GM21360 (cell line): ENCODE measurements at regions not wholly inside any gene's neighbourhood (a gene's known extent, or its start where the extent isn't known, plus 50 kb on each side); places are given as distances from the start of the nearest gene placed in this dataset.
"Not testable (repeated sequence)": the region's sequence is repeated elsewhere in the genome, so short reads cannot be mapped to it uniquely, and the experiment has no call there.

Experiments used
- ATAC-seq: cut with Tn5 transposase; IDR thresholded peaks from one replicate; pipeline ENCODE4 v1.9.1; 2021; ENCODE audit warnings: mild to moderate bottlenecking, moderate library complexity; ENCODE audit not compliant: unreplicated experiment

DNA sequence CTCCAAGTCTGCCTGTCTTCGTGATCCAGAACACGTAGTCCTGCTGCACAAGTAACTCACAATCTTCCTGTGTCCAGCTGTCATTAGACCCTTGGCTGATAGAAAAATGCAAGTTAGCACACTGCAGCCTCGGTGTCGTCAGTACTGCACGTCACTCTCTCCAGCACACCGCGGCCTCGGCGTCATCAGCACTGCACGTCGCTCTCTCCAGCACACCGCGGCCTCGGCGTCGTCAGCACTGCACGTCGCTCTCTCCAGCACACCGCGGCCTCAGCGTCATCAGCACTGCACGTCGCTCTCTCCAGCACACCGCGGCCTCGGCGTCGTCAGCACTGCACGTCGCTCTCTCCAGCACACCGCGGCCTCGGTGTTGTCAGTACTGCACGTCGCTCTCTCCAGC lies 160.0 kb downstream of the FOXL1 start:
- ATAC-seq: not testable (repeated sequence)

DNA sequence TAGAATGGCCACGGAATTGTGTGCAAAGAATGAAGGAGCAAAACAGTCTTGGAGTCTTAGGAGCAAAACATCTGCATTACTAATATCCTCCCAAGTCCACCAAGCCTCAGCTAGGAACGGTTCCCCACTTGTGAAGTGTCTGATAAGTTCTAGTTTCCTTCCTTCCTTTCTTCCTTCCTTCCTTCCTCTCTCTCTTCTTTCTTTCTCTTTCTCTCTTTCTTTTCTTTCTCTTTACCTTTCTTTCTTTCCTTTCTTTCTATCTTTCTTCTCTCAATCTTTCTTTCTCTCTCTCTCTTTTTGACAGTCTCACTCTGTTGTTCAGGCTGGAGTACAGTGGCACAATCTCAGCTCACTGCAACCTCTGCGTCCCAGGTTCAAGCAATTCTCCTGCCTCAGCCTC lies 160.8 kb downstream of the FOXL1 start:
- ATAC-seq: no peak

DNA sequence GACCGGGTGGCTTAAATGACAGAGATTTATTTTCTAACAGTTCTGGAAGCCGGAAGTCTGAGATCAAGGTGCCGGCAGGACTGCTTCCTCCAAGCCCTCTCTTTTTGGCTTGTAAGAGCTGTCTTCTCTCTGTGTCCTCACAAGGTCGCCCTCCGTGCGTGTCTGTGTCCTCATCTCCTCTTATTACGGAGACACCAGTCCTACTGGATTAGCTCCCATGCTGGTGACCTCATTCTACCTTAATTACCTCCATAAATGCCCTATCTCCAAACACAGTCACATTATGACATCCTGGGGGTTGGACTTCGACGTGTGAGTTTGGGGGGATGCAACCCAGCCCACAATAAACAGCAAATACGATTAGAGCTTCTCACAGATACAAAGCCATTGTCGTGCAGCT lies 161.5 kb downstream of the FOXL1 start:
- ATAC-seq: no peak

DNA sequence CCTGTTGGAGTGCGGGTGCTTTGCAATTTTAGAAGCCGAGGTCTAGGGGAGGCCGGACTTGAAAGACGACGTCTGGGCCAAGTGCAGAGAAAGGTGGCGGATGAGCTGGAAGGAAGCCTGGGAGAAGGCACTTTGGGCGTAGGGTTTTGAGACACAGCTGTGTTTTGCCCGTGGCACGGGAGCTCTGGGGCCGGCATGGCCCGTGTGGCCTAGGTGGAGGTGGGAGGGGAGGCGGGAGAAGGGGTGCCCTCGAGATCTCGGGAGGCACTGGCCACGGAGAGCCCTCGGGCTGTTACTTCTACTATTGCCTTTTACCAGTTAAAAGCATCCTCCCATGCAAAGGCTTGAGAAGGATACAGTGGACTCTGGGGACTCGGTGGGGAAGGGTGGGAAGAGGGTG lies 161.9 kb downstream of the FOXL1 start:
- no peak for ATAC-seq

DNA sequence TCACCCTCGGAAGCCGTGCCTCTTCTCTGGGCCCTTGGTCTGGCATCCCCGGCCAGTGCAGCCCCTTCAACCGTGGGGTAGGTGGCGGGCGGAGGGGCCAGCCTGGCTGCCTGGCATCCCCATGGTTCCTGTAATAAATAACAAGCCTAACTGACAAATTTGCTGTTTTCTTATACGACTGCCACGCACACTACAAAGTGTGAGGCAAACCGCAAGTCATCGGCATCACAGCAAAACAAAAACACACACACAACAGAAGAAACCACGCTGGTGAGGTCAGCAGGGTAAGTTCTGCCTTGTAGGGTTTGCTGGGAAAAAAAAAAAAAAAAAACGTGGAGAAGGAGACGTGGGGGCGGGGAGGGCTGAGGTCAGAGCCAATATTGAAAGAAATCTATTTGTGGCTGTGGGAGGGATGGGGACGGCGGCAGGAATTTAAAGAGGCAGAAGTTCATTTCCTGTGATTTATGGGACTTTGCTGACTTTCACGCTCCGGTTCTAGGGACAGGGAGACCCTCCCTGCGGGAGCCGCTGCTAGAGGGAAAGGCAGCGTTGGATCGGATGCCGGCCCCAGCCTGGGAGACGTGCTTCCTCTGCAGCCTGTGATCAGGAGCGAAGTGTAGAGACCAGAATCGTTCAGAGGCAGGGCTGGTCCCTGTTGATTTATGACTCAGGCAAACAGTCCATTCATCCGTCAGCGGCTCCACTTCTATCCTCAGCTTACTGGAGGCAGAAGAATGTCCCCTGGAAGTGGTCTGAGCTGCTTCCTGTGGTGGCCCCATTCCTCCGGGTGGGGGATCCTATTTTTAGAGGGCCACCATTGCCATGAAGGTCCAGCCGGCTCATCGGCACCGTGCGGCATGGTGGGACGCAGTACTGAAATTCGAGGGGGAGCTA lies 162.8 kb downstream of the FOXL1 start:
- no peak for ATAC-seq

DNA sequence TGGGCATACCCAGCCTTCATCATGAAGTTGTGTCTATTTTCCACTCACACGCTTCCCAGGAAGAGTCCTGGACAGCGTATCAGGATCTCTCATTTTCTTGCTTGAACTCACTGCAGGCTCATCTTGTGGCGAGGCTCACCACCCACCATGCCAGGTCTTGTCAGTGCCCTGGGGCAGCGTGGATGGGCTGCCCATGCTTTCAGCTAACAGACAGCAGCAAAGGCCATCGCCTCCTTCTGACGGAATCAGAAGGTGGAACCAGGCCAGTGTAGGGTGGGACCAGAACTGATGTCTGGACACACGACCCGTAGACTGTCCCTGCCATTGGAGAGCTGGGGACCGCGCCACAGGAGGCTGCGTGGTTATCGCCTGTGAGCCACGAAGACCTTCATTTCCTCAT lies 169.4 kb downstream of the FOXL1 start:
- no peak for ATAC-seq

DNA sequence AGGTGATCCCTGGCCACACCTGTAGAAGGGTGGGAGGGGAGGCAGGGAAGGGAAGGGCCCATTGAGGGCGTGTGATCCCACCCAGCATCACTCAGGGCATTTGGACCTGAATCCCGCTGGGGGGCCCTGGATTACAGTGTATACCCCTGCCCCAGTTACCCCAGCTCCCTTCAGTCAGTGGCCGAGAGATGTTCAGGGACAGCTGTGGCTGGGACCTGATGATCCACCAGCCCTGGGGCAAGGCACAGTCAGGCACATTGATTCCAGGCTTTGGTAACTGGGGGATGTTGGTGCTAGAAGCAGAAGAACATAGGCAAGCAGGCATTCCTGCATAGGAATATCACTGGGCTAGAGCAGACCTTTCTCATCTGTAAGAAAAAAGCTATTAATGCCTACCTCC lies 170.3 kb downstream of the FOXL1 start:
- no peak for ATAC-seq

DNA sequence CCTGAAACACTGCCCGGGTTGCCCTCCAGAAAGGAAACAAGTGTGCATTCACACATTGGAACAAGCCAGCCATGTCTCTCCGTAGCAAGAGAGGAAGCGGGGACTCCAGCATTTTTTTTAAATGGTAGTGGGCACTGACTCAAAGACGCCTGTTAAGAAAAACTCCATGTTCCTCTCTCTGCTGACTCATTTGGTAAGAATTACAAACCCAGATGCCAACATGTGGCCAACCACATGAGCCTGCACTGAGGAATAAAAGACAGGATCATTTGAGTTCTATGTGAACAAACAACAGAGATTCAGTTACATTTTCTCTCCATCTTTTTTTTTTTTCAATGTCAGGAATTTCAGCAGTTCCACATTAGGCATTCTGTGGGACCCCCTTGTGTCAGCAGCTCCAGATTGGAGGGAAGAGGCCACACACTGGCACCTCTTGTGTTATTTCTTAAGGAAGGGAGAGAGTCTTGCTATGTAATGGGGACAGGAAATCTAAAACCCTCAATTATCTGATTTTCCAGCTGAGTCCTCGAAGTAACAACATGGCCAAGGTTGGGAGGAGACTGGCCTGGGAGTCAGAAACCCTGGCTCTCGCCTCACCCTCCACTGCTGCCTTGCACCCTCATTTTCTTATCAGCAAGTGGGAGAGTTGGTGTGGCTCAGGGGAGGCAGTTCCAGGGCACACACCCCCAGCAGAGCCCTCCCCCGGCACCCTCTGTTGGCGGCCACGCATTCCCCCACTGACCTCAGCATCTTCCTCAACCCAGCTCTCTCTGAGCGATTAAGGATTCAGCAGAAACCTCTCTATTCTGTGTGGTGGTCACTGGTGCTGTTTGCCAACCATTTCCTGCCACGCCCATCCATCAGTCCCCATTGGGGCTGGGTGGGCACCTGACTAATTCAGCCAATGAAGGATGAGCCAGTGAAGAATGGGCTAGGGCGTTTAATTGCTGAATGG lies 173.0 kb downstream of the FOXL1 start:
- no peak for ATAC-seq

DNA sequence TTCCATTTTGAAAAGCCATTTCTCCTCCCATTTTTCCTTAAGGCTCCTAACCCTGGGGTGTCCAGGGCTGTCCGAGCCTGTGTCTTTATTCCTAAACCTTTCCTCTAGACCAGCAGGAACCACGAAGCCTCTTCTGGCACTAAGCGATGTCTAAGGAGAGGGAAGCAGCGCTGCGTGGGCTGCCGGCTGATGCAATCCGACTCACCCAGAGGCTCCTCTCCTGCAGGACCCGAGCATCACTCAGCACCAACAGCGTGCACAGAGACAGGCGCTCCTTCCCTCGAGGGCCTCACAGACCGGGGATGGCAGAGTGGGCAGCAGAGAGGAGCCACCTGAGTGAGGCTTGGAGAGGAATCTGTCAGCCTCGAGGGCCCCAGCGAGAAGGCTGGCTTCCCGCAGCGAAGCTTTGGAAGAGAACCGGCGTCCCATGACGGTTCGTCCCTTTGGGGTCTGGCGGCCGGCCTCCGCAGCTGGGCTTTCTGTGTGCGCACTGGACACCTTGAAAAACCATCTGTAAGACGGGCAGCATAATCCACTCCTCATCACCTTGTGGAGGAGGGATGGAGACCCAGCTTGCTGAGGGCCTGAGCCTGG lies 174.3 kb downstream of the FOXL1 start:
- no peak for ATAC-seq

DNA sequence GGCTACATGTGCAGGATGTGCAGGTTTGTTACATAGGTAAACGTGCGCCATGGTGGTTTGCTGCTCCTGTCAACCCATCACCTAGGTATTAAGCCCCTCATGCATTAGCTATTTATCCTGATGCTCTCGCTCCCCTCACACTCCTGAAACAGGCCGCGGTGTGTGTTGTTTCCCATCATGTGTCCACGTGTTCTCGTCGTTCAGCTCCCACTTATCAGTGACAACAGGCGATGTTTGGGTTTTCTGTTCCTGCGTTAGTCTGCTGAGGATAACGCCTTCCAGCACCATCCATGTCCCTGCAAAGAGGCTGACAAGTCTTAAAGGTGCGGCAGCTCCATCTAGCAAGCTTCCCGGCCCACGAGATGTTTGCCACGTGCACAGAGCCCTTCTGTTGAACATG lies 175.1 kb downstream of the FOXL1 start:
- no peak for ATAC-seq

DNA sequence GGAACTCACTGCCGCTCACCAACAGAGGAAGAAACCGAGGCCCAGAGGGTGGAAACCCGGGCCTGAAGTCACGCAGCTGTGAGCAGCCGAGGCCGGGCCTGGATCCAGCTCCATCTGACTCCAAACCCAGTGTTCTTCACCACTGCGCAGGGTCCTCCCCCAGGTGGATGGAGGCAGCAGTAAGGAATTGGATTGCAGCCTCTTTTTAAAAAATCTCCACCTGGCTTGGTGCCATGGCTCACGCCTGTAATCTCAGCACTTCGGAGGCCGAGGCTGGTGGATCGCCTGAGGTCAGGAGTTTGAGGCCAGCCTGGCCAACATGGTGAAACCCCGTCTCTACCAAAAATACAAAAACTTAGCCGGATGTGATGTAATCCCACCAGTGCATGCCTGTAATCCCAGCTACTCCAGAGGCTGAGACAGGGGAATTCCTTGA lies 177.2 kb downstream of the FOXL1 start:
- ATAC-seq: no peak

DNA sequence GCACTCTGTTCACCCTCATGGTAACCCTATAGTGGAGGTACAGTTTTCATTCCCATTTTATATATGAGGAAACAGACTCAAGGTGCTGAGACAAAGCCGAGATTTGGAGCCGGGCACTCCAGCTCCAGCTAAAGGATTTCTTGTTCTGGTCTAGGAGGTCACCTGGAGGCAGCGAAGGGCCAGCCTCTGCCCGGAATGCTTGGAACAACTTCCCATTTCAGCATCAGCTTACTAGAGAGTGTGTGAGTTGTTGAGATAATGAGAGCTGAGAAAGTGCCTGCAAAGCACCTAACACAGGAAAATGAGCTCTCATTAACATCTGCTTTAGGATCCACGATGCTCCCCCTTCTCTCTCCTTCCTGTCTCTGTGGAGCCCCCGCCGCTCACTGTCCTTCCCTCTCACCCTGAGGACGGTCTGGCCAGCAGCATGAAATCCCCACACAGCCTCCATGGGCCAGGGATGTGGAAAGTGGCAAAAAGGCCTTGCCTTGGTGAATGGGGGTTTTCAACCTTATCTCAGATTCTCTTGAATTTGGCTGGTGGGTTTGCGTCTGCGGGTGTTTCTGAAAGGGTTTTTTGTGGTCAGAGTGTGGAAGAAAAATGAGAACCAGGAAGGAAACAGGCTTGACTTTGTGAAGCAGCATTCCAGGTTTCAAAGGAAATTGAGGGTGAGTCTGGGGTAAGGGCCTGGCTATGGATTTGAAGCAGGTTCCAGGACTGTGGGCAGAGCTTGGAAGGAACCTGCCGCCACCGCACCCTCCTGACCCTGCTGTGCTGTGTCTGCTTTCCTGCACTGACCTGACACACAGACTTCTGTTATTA lies 178.7 kb downstream of the FOXL1 start:
- no peak for ATAC-seq

DNA sequence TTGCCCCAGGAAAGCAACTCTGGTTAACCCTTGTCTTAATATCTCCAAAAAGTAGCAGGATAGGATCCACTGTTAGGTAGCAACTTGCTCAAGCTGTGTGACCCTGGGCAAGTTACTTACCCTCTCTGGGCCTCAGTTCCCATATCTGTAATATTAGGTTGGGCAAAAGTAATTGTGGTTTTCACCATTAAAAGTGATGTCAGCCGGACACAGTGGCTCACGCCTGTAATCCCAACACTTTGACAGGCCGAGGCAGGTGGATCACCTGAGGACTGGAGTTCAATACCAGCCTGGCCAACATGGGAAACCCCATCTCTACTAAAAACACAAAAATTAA lies 179.3 kb downstream of the FOXL1 start:
- ATAC-seq: no peak

DNA sequence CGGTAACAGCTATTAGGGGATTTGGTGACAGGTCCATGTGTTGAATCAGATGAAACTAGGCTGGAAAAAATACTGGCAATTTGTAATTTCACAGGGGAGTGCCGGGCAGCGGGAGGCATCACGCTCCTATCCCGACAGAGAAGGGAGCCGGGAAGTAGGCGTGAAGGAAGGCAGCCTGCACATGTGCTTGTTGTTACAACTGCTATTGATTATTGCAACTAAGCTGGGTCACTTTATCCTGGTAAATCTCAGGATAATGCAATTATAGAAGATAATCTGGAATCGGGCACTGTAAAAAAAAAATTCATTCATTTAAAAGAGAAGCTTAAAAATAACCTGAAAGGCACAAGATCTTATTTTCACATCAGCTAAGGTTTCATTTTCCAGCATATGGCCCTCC lies 180.6 kb downstream of the FOXL1 start:
- ATAC-seq: no peak

DNA sequence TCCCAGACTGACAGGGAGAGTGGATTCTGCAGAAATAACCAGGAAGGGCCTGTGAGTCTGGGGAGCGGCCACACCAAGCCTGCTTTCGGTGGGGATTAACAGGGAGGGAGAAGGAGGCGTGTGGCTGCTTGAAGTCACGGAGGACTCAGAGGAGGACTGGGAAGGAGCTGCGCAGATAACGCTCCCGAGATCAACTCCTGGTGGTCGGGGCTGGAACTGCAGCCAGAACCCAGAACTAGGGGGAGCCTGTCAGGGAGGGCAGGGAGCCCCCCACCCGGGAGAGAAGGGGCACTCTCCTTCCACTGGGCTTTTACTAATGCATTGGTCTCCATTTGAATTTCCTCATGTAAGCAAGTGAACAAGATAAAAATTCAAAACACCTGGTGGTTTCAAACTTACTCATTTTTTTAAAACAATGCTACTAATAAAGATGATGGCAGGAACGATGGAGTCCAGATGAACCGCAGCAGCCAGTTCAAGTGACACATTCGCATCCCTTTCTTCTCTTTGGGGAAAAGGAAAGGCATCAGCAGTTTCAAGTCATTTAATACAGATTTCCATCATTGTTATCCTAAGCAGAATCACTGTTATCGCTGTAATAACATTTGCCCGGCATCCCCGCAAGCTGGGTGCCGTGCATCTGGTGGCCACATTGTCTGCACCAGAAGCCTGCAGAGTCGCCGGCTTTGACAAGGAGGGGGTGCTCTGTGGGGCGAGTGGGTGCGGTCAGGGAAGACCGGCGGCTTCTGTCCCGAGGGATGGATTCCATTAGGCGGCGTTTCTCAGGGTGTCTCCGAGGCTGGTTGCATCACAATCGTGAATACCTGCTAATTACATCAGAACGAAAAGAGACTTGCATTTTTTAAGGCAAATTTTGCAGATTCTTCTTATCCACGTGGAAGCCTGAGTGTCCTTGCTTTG lies 183.0 kb downstream of the FOXL1 start:
- no peak for ATAC-seq

DNA sequence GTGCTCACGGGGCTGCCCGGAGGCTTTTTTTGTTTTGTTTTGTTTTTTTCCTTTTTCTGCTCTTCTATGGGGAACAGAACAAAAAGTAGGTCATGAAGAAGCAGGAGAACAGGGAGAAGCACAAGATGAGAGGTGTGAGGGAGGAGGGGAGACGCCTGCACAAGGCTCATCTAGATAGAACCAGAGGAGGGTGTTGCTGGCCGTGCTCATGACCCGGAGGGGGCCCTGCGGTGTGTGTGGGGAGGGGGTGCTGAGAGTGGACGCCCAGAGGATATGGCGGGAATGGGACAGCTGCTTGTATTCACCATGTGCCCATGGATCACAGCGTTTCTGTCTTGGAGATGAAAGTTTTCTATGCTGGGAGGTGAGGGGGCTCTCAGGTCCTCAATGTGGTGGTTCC lies 183.7 kb downstream of the FOXL1 start:
- no peak for ATAC-seq

DNA sequence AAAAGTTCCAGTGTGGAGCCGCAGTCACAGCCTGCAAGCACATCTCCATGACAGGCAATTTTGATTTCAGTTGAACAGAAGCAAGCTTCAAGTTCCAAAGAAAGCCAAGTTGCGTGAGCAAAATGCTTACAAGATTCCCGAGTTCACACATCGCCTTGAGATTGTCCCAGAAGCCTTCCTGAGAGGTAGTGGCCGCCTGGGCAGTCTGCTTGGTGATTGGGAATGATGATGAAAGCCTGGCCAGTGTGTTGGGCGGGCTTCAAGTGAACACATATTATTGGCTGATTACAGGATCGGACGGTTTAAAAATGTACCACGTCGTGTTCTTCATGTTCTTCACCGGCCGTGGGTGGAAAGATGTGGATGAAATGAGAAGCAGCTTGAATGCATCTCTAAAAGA lies 185.5 kb downstream of the FOXL1 start:
- ATAC-seq: no peak

DNA sequence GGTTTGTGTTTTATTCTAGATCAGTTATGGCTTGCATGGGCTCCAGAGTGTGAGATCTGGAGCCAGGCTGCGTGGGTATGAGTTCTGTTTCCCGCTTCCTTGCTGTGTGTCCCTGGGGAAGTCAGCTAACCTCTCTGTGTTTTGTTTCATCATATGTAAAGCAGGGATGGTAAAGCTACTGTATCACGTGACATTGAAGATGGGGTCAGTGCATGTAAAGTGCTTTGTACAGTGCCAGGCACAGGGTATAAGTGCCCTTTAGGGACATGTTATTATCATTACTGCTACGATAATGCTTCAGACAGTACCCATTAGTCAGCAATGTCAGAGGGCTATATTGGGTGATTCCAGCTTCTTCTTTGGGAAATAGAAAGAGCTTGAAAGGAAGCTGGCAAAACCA lies 186.2 kb downstream of the FOXL1 start:
- ATAC-seq: no peak

DNA sequence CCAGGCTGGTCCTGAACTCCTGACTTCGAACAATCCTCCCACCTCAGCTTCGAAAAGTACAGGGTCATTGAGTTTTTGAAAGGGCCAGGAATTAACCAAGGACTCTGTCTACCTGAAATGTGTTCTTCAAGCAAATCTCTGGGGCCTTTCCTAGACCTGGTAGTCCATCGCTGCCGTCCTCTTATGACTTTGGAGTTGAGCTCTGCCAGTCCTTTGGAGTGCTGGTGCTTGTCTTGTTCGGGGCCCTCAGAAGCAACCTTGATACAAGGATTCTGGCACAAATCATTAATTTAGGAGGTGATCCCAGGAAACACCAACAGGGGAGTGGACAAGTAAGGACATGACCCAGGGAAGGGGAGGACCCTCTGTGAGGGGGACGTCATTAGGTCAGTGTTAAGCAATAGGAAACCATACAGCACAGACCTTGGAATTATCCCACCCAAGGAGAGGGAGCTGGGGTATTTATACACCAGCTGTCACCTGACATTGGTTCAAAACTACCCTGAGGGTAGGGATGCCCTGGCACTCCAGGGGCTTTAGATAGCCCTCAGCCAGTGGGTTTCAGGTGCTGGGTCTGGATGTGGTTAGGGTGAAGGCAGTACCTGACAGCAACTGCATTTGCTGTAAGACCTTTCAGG lies 187.2 kb downstream of the FOXL1 start:
- ATAC-seq: no peak
